GM12892 (cell line): ENCODE measurements at regions not wholly inside any gene's neighbourhood (a gene's known extent, or its start where the extent isn't known, plus 50 kb on each side); places are given as distances from the start of the nearest gene placed in this dataset.

Experiments
- POLR2A ChIP-seq: IDR thresholded peaks from 2 replicates; pipeline ENCODE4 v1.6.1; 2011; ENCODE audit warnings: low read depth, low read length, control low read depth
- POLR2AphosphoS5 ChIP-seq: IDR thresholded peaks from 2 replicates; pipeline ENCODE4 v1.6.1; 2011; ENCODE audit warnings: low read depth, low read length, control low read depth

GRCh38 chr7:47689558-47689957 lies 107.6 kb upstream of the TNS3 start:
- TF ChIP-seq POLR2A (no peak), POLR2AphosphoS5 (no peak)
